ENCODE measurements at regions not wholly inside any gene's neighbourhood (a gene's known extent, or its start where the extent isn't known, plus 50 kb on each side); places are given as distances from the start of the nearest gene placed in this dataset.

DNA sequence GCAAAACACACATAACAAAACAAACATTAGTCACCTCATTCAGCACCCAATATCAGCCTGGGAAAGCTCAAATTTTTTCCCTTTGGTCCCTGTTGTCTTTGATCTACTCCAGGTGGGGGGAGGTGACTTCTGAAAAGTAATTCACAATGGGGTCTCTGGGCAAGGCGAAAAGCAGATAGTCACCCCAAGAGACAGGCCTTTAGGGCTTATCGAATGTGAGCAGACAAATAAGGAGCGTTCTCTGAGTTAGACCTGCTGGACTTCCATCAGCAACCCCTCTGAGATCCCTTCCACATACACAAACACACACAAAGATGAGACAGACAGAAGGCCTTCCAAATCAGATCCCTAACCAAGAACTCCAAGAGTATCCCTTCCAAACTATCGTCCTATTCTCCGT lies 171.0 kb upstream of the SMAD3 start:
- Histone ChIP-seq H4K20me1 (ENCODE audit: insufficient read depth) (no peaks in the 10 kb centered on the region), H3K4me2 (no peak overlapping the region), H3K79me2 (ENCODE audit: insufficient read depth, low read depth) (no peaks in the 10 kb centered on the region), H3K9ac (no peak overlapping the region), H3K4me3 (IDR thresholded peaks at IDR 0.05; ENCODE audit: insufficient read depth, low read depth, low read length) (no peak overlapping the region), H2AFZ (ENCODE audit: low read depth) (no peak overlapping the region), H3K27ac (no peak overlapping the region), H3K36me3 (ENCODE audit: insufficient read depth) (no peaks in the 10 kb centered on the region), H3K4me1 (ENCODE audit: low read depth, poor library complexity, severe bottlenecking) (no peaks in the 10 kb centered on the region), H3K27me3 (ENCODE audit: insufficient read depth, low read depth) (no peaks in the 10 kb centered on the region)
- TF ChIP-seq, protein P1, sequence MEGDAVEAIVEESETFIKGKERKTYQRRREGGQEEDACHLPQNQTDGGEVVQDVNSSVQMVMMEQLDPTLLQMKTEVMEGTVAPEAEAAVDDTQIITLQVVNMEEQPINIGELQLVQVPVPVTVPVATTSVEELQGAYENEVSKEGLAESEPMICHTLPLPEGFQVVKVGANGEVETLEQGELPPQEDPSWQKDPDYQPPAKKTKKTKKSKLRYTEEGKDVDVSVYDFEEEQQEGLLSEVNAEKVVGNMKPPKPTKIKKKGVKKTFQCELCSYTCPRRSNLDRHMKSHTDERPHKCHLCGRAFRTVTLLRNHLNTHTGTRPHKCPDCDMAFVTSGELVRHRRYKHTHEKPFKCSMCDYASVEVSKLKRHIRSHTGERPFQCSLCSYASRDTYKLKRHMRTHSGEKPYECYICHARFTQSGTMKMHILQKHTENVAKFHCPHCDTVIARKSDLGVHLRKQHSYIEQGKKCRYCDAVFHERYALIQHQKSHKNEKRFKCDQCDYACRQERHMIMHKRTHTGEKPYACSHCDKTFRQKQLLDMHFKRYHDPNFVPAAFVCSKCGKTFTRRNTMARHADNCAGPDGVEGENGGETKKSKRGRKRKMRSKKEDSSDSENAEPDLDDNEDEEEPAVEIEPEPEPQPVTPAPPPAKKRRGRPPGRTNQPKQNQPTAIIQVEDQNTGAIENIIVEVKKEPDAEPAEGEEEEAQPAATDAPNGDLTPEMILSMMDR (conservative IDR thresholded peaks at IDR 0.05; ENCODE audit: low read depth, low read length): no peak

DNA sequence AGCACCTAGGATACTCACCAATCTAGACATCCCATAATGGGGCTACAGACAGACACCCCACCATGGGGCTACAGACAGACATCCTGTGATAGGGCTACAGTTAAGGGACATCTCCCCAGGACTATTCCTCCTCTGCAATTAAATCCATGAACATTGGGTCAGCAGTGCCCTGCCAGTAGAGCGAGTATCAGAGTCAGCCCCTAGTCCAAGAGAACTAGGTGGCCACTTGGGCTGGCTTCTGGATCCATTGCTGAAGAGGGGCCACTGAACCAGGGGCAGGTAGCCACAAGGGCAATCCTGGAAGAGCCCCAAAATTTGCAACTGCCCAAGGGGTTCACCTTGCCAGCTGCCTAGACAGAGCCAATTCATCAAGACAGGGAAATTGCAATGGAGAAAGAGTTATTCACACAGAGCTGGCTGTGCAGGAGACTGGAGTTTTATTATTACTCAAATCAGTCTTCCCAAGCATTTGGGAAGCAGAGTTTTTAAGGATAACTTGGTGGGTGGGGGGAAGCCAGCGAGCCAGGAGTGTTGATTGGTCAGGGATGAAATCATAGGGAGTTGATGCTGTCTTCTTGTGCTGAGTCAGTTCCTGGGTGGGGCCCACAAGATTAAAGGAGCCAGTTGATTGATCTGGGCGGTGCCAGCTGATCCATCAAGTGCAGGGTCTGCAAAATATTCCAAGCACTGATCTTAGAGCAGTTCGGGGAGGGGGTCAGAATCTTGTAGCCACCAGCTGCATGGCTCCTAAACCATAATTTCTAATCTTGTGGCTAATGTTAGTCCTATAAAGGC lies 170.2 kb upstream of the SMAD3 start:
- no peaks in the 10 kb centered on the region for H3K36me3 ChIP-seq (ENCODE audit: insufficient read depth)
- H3K27me3 ChIP-seq (ENCODE audit: insufficient read depth, low read depth): no peaks in the 10 kb centered on the region
- H4K20me1 ChIP-seq (ENCODE audit: insufficient read depth): no peaks in the 10 kb centered on the region
- no peak overlapping the region for H3K4me3 ChIP-seq (IDR thresholded peaks at IDR 0.05; ENCODE audit: insufficient read depth, low read depth, low read length)
- H3K4me1 ChIP-seq (ENCODE audit: low read depth, poor library complexity, severe bottlenecking): no peaks in the 10 kb centered on the region
- no peak overlapping the region for H3K27ac ChIP-seq
- no peaks in the 10 kb centered on the region for H3K79me2 ChIP-seq (ENCODE audit: insufficient read depth, low read depth)
- no peak overlapping the region for H3K4me2 ChIP-seq
- no peak overlapping the region for H2AFZ ChIP-seq (ENCODE audit: low read depth)
- TF ChIP-seq, protein P1 (conservative IDR thresholded peaks at IDR 0.05; ENCODE audit: low read depth, low read length): no peak
- no peak overlapping the region for H3K9ac ChIP-seq

DNA sequence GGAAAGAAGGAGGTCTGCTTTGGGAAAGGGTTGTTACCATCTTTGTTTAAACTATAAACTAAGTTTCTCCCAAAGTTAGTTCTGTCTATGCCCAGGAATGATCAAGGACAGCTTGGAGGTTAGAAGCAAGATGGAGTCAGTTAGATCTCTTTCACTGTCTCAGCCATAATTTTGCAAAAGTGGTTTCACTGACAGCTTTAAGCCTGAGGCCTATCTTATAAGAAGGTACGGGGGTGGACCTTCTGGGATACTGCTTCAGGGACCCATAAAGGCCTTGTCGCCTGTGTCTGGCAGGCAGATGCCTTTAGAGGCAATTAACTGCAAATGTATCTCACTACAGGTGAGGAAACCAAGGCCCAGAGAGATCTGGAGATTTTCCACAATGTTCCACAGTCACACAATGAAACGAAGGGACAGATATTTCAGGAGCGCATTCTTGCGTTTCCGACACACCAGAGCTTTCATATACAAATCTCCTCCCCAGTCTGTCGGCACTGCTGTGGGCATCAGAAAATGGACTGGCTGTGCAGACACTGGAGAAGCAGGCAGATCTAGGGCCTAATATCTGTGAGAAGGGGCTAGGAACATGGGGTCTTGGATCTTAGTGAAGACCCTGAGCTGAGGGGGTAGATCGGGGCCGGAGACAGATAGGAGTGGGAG lies 169.5 kb upstream of the SMAD3 start:
- Histone ChIP-seq H3K9ac (no peak overlapping the region), H4K20me1 (ENCODE audit: insufficient read depth) (no peaks in the 10 kb centered on the region), H3K4me2 (no peak overlapping the region), H3K4me3 (IDR thresholded peaks at IDR 0.05; ENCODE audit: insufficient read depth, low read depth, low read length) (no peak overlapping the region), H3K4me1 (ENCODE audit: low read depth, poor library complexity, severe bottlenecking) (no peaks in the 10 kb centered on the region), H3K79me2 (ENCODE audit: insufficient read depth, low read depth) (no peaks in the 10 kb centered on the region), H3K27ac (no peak overlapping the region), H3K27me3 (ENCODE audit: insufficient read depth, low read depth) (no peaks in the 10 kb centered on the region), H2AFZ (ENCODE audit: low read depth) (no peak overlapping the region), H3K36me3 (ENCODE audit: insufficient read depth) (no peaks in the 10 kb centered on the region)
- TF ChIP-seq, protein P1 (conservative IDR thresholded peaks at IDR 0.05; ENCODE audit: low read depth, low read length): no peak

DNA sequence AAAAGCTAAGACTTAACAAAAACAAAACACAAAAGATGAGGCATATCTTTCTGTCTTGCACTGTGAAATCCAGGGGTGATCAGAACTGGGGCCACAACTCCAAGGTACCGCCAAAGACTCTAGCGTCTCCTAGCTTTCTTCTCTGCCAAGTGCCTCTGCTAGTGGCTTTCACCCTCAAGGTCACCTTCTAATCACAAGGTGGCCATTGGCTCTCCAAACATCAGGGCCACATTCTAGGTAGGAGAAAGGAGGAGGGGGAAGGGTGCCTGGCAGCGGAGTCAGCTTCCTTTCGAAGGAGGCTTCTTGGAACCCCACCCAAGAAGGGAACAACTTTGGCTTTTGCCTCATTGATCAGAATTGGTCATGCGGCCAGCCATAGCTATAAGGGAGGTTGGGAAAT lies 168.8 kb upstream of the SMAD3 start:
- H4K20me1 ChIP-seq (ENCODE audit: insufficient read depth): no peaks in the 10 kb centered on the region
- H3K4me1 ChIP-seq (ENCODE audit: low read depth, poor library complexity, severe bottlenecking): no peaks in the 10 kb centered on the region
- no peaks in the 10 kb centered on the region for H3K27me3 ChIP-seq (ENCODE audit: insufficient read depth, low read depth)
- no peak overlapping the region for H3K27ac ChIP-seq
- H3K4me2 ChIP-seq: no peak overlapping the region
- H3K79me2 ChIP-seq (ENCODE audit: insufficient read depth, low read depth): no peaks in the 10 kb centered on the region
- TF ChIP-seq, protein P1 (conservative IDR thresholded peaks at IDR 0.05; ENCODE audit: low read depth, low read length): no peak
- no peak overlapping the region for H3K4me3 ChIP-seq (IDR thresholded peaks at IDR 0.05; ENCODE audit: insufficient read depth, low read depth, low read length)
- no peak overlapping the region for H2AFZ ChIP-seq (ENCODE audit: low read depth)
- no peaks in the 10 kb centered on the region for H3K36me3 ChIP-seq (ENCODE audit: insufficient read depth)
- H3K9ac ChIP-seq: no peak overlapping the region
